Smooth muscle cell (in vitro differentiated cells): ENCODE measurements at regions not wholly inside any gene's neighbourhood (a gene's known extent, or its start where the extent isn't known, plus 50 kb on each side); places are given as distances from the start of the nearest gene placed in this dataset.

ENCODE experiments used
- DNase-seq: peaks from one replicate; lab custom pipeline; 2025; ENCODE audit not compliant: unreplicated experiment; lab: John Stamatoyannopoulos, UW
- H2AFZ ChIP-seq: fragments of 200-600 bp; sonication (generic); 2 replicates; pipeline ENCODE4 v1.6.0; 2016; ENCODE audit warnings: antibody characterized with exemption, low read depth, mild to moderate bottlenecking
- H3F3A ChIP-seq: fragments of 200-600 bp; sonication (generic); 2 replicates; pipeline ENCODE4 v1.6.0; 2017; ENCODE audit warnings: antibody characterized with exemption, low read depth
- H3K27ac ChIP-seq: fragments of 200-600 bp; sonication (generic); 2 replicates; pipeline ENCODE4 v1.5.1; 2016; ENCODE audit warnings: low read depth, mild to moderate bottlenecking
- H3K27me3 ChIP-seq: fragments of 200-600 bp; sonication (generic); 2 replicates; pipeline ENCODE4 v1.6.1; 2016; ENCODE audit warnings: low read depth, mild to moderate bottlenecking
- H3K36me3 ChIP-seq: fragments of 200-600 bp; sonication (generic); 2 replicates; pipeline ENCODE4 v1.5.1; 2016; ENCODE audit warnings: low read depth
- H3K4me1 ChIP-seq: fragments of 200-600 bp; sonication (generic); 2 replicates; pipeline ENCODE4 v1.5.1; 2016; ENCODE audit warnings: low read depth
- H3K4me2 ChIP-seq: fragments of 200-600 bp; sonication (generic); 2 replicates; pipeline ENCODE4 v1.6.0; 2016; ENCODE audit warnings: mild to moderate bottlenecking
- H3K4me3 ChIP-seq: fragments of 200-600 bp; sonication (generic); 2 replicates; pipeline ENCODE4 v1.5.1; 2016; ENCODE audit warnings: mild to moderate bottlenecking
- H3K79me2 ChIP-seq: fragments of 200-600 bp; sonication (generic); 2 replicates; pipeline ENCODE4 v1.6.0; 2016; ENCODE audit warnings: low read depth, mild to moderate bottlenecking
- H3K9ac ChIP-seq: fragments of 200-600 bp; sonication (generic); 2 replicates; pipeline ENCODE4 v1.6.0; 2016; ENCODE audit warnings: low read depth
- H3K9me3 ChIP-seq: fragments of 200-600 bp; sonication (generic); replicated peaks from 2 replicates; pipeline ENCODE4 v1.5.1; 2016; ENCODE audit warnings: low read depth
- H4K20me1 ChIP-seq: fragments of 200-600 bp; sonication (generic); 2 replicates; pipeline ENCODE4 v1.6.0; 2016; ENCODE audit warnings: low read depth
- WGBS: methylation state at CpG from one replicate; pipeline ENCODE4 v1.1.7; 2016; ENCODE audit warnings: low lambda C conversion rate; 5-methylcytosine and 5-hydroxymethylcytosine counted together
- TF ChIP-seq, protein P1 (sequence below): fragments of 200-600 bp; sonication (generic); IDR thresholded peaks from 2 replicates; pipeline ENCODE4 v1.5.1; 2017; ENCODE audit warnings: borderline replicate concordance, mild to moderate bottlenecking, antibody characterized with exemption; ENCODE audit not compliant: insufficient read depth, poor library complexity, severe bottlenecking

- no peaks in the 10 kb centered on the region for H3K79me2 ChIP-seq
- no peaks in the 10 kb centered on the region for H3K27me3 ChIP-seq
- no peaks in the 10 kb centered on the region for H4K20me1 ChIP-seq
- H3K4me2 ChIP-seq, result no peak overlapping the region
- no peaks in the 10 kb centered on the region for H3F3A ChIP-seq
- TF ChIP-seq, protein P1, sequence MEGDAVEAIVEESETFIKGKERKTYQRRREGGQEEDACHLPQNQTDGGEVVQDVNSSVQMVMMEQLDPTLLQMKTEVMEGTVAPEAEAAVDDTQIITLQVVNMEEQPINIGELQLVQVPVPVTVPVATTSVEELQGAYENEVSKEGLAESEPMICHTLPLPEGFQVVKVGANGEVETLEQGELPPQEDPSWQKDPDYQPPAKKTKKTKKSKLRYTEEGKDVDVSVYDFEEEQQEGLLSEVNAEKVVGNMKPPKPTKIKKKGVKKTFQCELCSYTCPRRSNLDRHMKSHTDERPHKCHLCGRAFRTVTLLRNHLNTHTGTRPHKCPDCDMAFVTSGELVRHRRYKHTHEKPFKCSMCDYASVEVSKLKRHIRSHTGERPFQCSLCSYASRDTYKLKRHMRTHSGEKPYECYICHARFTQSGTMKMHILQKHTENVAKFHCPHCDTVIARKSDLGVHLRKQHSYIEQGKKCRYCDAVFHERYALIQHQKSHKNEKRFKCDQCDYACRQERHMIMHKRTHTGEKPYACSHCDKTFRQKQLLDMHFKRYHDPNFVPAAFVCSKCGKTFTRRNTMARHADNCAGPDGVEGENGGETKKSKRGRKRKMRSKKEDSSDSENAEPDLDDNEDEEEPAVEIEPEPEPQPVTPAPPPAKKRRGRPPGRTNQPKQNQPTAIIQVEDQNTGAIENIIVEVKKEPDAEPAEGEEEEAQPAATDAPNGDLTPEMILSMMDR, result no peak
- no peak overlapping the region for H3K9ac ChIP-seq
- no peak overlapping the region for H3K4me3 ChIP-seq
- DNase-seq, result no peak
- no peak overlapping the region for H2AFZ ChIP-seq
- no peak overlapping the region for H3K27ac ChIP-seq
- no peaks in the 10 kb centered on the region for H3K9me3 ChIP-seq
- no peaks in the 10 kb centered on the region for H3K36me3 ChIP-seq
- WGBS, result 86% methylated on average over 1 of the region's 1 CpG
- no peaks in the 10 kb centered on the region for H3K4me1 ChIP-seq
These were observed 405.5 kb downstream of the TMEM114 start for GRCh38 chr16:8184854-8185253.

DNA sequence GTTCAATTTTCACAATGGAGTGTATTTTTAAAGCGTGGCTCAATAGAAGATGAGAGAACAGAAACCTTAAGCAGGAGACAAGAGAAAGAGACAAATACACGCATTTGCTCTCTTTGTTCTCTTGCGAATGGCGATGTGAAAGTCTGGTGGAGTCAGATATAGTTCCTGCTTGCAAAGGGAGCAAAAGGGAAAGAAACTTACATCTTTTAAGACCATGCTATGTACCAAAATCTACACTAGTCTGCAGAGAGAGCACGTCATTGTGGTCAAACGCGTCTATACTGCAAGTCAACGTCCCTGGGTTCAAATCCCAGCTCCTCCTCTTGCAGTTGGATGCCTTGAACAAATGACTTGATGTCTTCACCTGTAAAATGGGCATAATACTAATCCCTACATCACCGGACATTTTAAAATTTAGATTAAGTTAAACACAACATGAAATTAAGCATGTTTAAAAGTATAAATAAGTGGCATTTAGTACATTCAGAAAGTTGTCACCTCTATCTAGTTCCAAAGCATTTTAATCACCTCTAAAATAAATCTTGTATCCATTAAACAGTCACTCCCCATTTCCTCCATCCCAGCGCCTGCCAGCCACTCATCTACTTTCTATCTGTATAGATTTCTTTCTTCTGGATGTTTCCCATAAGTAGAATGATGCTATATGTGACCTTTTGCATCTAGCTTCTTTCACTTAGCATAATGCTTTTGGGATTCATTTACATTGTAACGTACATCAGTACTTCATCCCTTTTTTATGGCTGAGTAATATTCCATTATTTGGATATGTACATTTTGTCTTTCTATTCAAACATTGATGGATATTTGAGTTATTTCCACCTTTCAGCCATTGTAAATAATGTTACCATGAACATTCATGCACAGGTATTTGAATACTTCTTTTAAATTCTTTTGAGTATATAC is 406.9 kb downstream of the TMEM114 start:
- 88% methylated on average over 11 of the region's 11 CpGs for WGBS
- Histone ChIP-seq H3K9ac (no peak overlapping the region), H3K36me3 (no peaks in the 10 kb centered on the region), H3K4me3 (no peak overlapping the region), H2AFZ (no peak overlapping the region), H3K9me3 (no peaks in the 10 kb centered on the region), H3K27me3 (no peaks in the 10 kb centered on the region), H3F3A (no peaks in the 10 kb centered on the region), H4K20me1 (no peaks in the 10 kb centered on the region), H3K79me2 (no peaks in the 10 kb centered on the region), H3K4me2 (no peak overlapping the region), H3K4me1 (no peaks in the 10 kb centered on the region), H3K27ac (no peak overlapping the region)
- no peak for DNase-seq
- TF ChIP-seq, protein P1, result no peak

GRCh38 chr16:8182761-8183160 is 407.6 kb downstream of the TMEM114 start:
- H3K36me3 ChIP-seq, result no peaks in the 10 kb centered on the region
- H4K20me1 ChIP-seq, result no peaks in the 10 kb centered on the region
- no peak overlapping the region for H3K27ac ChIP-seq
- 87% methylated on average over 7 of the region's 7 CpGs for whole genome bisulfite sequencing
- H2AFZ ChIP-seq, result no peak overlapping the region
- no peaks in the 10 kb centered on the region for H3K4me1 ChIP-seq
- no peaks in the 10 kb centered on the region for H3K79me2 ChIP-seq
- H3K9ac ChIP-seq, result no peak overlapping the region
- H3K4me2 ChIP-seq, result no peak overlapping the region
- no peak for DNase-seq
- H3K27me3 ChIP-seq, result no peaks in the 10 kb centered on the region
- H3K9me3 ChIP-seq, result no peaks in the 10 kb centered on the region
- TF ChIP-seq, protein P1, result no peak
- H3K4me3 ChIP-seq, result no peak overlapping the region
- H3F3A ChIP-seq, result no peaks in the 10 kb centered on the region

DNA sequence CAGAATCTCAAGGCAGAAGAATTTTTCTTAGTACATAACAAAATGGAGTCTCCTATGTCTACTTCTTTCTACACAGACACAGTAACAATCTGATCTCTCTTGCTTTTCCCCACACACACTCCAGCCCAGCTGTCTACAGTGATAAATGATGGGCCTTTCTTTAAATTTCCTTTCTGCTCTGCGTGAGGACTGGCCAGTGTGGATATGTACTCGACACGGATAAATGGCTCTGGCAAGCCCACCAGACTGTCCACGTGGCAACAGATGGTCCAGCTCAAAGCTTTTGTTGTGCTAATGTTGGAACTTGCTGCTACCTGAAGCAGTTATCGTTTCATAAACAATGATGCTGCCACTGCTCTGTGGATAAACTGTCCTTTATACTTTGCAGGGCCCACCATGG is 410.7 kb downstream of the TMEM114 start:
- Histone ChIP-seq H3K4me1 (no peaks in the 10 kb centered on the region), H3K4me3 (no peak overlapping the region), H3K9ac (no peak overlapping the region), H3K79me2 (no peaks in the 10 kb centered on the region), H3K27ac (no peak overlapping the region), H3K36me3 (no peaks in the 10 kb centered on the region), H3K9me3 (no peaks in the 10 kb centered on the region), H2AFZ (no peak overlapping the region), H4K20me1 (no peaks in the 10 kb centered on the region), H3F3A (no peaks in the 10 kb centered on the region), H3K27me3 (no peaks in the 10 kb centered on the region), H3K4me2 (no peak overlapping the region)
- no peak for DNase-seq
- TF ChIP-seq, protein P1, result no peak
- 69% methylated on average over 5 of the region's 5 CpGs for WGBS
